ENCODE measurements at regions not wholly inside any gene's neighbourhood (a gene's known extent, or its start where the extent isn't known, plus 50 kb on each side); places are given as distances from the start of the nearest gene placed in this dataset.
"Not testable (repeated sequence)": the region's sequence is repeated elsewhere in the genome, so short reads cannot be mapped to it uniquely, and the experiment has no call there.

DNA sequence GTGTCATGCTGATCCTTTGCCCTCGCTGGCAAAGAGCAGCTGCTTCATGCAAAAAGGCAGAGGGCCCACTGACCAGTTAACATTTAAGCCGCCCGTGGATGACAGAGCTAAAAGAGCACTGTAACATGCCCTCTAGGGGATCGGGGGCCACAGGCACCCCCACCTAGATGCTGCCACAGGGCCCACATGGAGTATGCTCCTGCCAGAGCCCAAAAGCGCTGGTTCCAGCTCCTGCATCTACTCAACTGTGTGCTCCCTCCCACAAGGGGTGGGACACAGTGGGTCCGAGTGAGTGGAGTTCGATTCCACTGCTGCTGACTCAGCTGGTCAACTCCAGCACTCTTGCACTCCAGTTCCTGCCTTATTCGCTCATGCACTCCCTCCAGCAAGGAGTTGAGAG lies 199.8 kb upstream of the CNTNAP2 start:
- DNase-seq = no peak

DNA sequence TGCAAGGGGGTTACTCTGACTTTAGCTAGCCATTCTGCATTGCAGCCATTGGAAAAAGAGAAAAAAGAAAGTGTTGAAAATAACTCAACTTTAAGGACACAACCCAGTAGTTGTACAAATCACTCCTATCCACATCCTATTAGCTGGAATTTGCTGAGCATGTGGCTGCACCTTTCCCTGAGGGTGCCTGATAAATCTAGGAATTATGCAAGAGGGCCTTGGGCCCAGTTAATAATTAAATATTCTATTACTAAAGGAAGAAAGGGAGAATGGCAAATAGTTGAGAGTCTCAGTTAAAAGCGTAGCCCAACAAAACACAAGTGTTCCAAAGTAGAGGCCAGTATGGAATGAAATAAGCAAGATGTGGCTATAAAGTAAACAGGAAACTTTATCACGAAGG lies 200.9 kb upstream of the CNTNAP2 start:
- no peak for DNase-seq

DNA sequence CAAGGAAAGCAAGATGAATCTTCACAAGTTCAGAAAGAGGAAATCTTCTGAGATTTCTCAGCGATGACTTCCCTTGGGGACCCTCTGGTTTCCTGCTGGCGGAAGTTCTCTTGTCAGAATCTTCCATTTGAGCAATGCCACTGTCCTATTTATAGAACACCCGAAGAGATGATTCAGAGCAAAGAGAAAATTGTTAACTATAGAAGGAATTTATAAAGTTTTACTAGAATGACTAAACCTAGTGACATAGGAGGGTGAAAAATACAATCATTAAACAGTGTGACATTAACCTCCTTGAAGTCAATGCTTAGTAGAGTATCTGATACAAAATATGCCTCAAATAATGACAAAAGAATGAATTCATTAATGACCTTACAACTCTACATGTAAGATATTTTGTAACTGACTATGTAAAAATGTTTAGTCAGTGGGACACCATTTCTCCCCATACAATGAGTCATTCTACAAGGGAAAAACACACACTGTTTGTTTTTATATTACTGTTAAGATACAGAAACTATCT lies 206.5 kb upstream of the CNTNAP2 start:
- DNase-seq = no peak

DNA sequence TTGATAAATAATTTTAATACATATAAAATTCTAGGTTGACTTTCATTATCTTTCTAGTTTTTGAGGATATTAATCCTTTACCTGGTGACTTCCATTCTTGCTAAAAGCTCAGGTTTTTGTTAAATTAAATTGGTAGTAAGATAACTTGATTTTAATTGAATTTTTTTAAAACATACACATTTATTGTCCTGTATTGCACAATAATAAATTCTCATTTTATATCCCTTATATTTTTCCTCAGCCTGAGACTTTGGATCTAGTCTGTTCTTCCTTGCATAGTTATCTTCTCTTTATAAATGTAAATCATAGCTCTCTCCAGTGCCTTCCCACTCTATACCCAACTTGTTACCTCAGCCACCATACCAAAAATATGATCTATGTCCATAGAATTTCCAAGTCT lies 212.9 kb upstream of the CNTNAP2 start:
- no peak for DNase-seq

DNA sequence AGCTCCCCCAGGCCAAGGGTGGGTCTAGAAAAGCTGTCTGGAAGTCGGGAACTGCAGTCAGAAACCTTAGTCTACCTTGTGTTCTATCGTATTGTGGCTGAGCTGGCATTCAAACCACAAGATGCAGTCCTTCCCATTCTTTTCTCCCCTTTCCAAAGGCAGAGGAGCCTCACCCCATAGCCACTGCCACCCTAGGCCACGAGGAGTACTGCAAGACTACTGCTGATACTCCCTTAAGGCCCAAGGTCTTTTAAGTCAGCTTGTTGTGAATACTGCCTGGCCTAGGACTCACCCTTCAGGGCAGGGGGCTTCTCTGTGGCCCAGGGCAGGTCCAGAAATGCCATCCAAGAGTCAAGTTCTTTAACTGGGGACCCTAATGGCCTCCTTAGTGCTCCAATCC lies 214.5 kb upstream of the CNTNAP2 start:
- DNase-seq = no peak

DNA sequence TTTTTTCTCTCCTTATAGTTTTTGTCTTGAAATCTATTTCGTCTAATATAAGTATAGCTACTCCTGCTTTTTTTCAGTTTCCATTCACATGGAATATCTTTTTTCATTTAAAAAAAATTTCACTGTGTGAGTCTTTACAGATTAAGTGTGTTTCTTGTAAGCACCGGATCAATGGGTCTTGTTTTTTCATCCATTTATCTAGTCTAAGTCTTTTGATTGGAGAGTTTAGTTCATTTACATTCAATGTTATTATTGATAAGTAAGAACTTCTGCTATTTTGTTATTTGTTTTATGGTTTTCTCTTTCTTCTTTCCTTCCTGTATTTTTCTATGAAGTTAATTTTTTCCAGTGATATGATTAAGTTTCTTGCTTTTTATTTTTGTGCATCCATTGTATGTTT lies 216.7 kb upstream of the CNTNAP2 start:
- DNase-seq = no peak

DNA sequence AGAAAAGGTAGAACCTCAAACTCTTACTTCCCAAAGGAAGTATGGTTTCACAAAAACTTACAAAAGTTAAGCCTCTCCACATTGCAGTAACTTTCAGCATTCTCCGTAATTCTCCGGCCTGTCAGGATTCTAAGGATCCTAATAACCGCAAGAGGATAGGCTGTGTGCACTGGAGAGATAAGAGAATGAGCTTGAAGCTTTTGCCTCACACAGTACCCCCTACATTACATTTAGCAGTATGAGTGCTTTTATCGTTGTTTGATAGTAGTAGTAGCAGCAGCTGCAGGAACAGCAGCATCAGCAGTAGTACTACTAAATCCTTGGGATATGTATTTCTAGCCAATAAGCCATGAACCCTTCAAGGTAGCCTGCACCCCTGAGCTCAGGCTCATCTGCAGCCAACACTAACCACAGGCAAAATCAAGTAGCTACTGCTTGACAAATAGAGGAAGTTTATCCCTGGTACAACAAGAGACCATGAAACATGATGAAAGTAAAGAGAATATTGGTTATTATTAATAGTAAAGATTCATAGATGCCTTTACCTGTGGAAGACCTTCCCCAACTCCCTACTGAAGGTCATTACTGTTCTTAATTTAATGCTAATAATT lies 222.6 kb upstream of the CNTNAP2 start:
- no peak for DNase-seq

DNA sequence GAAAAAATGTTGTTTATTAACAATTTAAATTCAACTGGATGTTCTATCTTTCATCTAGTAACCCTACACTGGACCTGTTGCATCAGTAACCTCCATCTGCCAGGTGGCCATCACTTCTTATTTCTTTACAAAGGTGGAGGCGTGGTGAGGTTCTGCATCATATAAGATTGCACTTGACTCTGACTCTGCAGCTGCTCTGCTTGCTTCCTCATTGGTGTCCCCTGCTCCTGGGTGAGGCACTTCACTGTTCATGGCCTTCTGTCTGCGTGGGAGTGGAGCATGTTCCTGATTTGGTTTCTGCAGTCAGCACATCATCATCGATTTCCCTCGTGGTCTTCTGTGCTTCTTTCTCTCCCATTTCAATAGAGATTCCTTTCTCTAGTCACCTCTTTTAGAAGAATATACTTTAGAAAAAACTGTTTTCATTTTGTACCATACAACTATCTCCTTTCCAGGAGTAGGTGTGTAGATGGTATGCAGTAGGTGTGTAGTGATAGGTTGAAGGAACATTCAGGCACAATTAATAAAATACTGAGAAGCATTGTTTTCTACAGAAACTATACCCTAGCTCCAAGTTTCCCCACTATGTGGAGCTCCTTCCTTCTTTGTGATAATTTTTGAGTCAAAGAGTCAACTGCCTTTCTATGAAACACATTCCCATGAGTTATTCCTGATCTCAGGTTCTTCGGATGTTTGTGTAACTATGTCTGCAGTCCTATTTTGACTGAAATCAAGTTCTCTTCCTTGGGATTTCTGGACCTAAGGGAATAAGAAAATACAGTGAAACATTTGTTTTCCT lies 231.7 kb upstream of the CNTNAP2 start:
- no peak for DNase-seq

DNA sequence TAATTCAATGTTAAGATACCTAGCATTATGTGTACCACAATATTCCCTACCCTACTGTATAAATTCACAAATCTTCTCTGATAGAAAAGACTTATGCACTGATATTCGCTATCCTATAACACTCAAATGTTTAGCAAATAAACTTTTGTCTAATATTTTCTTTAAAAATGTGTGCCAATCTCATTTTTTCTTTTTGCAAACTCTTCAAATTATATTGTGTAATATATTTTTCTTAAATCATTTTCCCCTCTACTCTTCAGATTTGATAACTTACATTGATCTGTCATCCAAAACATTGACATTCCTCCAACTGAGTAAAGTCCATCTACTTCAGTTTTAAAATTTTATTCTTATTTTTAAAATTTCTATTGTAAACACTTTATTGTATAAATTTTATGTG lies 240.2 kb upstream of the CNTNAP2 start:
- no peak for DNase-seq

DNA sequence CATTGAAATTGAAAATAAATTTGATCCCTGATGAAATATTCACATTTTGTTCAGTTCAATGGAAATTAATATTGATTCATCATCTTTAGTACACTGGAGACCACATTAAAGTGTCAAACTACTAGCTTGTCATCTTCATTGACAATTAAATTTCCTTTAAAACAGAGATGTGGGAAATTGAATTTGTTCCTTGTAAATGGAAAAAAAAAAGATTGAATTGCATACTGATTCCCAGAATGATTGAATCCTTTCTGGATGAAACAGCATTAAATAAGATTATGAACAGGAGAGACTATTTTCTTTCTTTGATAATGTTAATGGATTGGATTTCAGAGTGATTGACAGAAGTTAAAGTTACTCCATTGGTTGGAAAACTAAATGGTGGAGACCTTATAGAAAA lies 241.3 kb upstream of the CNTNAP2 start:
- no peak for DNase-seq

DNA sequence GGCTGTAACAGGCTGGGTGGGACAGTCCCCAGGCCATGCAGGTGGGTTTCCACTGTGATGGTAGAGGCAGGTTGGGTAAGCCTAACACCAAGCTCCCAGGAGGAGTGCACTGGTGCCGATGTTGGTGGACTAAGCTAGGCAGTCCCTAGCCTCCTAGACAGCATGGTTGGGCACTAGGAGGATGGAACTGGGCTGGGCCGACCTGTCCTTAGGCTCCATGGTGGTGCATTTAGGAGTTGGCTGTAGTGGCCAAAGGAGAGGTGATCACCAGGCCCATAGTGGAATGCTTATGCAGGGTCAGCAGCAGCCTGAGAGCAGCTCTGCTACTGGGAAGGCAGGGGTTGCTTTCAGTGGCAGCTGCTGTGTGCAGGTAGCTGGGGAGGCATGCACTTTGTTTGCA lies 247.7 kb upstream of the CNTNAP2 start:
- DNase-seq = no peak

DNA sequence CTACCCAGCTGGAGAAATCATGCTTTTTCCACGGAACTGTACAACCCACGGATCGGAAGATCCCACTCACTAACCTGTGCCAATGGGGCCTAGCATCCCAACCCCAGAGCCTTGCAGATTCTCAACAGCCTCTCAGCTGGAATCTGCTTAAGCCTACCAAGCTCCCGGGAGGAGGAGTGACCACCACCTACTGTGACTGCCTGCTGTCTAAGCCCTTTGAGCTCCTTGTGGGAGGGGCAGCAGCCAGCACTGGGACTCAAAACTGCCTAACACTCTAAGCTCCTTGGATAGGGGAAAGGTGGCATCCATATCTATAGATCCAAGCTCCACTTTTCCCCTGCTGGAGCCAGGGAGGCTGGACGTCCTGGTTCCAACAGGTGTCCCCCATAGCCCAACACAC lies 254.4 kb upstream of the CNTNAP2 start:
- no peak for DNase-seq

DNA sequence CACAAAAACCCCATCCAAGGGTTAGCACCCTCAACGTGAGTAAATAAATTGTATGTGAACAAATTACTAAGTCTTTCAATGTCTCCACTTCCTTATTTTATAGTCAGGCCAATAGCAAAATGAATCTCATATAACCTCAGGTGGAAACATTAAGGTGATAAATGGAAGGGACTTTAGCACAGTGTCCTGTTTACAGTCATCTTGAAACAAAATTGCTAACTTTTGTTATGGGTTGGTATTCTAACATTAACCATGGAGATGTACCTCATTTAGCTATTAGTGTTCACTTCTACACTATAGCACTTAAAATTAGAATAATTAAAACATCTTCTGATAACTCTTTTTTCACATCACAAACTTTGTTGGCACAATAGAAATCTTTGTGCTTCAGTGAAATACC lies 255.8 kb upstream of the CNTNAP2 start:
- no peak for DNase-seq

DNA sequence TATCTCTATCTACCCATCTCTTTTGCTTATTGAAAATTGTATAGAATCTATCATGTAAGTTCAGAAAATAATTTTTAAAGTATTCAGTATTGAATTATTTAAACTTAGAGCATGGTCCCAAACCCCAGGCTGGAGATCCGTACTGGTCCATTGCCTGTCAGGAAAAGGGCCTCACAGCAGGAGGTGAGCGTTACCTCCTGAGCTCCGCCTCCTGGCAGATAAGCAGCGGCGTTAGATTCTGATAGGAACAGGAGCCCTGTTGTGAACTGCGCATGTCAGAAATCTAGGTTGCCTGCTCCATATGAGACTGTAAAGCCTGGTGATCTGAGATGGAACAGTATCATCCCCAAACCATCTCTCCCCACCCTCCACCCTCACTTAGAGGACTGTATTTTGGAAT lies 266.0 kb upstream of the CNTNAP2 start:
- no peak for DNase-seq

DNA sequence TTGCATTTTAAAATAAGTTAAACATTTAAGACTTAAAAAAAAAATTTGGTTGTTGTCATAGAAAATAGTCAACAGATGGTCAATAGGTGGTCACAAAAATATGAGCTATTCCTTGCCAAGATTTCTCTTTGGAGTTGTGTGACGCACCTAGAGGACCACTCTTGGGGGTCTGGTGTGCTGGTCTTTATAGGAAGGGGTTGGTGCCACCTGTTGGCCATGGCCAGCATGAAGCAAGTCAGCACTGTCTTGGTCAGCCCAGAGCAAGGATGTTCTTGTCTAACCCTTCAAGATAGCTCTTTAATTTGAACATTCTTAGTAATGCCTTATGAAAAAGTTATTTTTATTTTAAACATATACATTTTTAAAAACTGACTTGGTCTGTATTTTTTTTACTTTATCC lies 267.9 kb upstream of the CNTNAP2 start:
- no peak for DNase-seq

DNA sequence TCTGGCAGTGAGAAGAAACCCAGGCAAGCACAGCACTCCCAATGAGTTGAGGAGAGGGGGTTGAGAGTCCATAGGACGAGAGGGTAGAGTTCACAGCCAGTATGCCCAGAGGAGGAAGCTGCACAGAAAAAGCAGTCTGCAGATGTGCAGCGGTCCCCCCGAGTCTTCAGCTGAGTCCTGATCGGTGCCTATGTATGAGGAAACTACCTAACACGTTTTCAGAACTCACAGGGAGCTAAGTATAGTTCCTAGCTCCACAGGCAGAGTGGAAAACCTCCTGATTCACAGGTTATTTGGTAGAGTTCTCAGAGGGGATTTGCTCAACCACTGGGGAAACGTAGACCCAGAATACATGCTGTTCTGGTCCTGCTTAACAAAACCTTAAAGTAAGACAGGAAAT lies 271.3 kb upstream of the CNTNAP2 start:
- DNase-seq = no peak

DNA sequence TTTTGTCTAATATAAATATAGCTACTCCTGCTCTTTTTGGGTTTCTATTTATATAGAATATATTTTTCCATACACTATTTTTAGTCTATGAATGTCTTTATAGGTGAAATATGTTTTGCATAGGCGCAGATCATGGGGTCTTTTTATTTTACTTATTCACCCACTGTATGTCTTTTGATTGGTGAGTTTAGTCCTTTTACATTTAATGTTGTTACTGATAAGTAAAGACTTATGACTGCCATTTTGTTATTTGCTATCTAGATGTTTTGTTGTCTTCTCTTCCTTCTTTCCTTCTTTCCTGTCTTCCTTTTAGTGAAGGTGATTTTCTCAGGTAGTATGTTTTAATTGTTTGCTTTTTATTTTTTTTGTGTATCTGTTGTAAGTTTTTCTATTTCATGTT lies 276.8 kb upstream of the CNTNAP2 start:
- DNase-seq = no peak

DNA sequence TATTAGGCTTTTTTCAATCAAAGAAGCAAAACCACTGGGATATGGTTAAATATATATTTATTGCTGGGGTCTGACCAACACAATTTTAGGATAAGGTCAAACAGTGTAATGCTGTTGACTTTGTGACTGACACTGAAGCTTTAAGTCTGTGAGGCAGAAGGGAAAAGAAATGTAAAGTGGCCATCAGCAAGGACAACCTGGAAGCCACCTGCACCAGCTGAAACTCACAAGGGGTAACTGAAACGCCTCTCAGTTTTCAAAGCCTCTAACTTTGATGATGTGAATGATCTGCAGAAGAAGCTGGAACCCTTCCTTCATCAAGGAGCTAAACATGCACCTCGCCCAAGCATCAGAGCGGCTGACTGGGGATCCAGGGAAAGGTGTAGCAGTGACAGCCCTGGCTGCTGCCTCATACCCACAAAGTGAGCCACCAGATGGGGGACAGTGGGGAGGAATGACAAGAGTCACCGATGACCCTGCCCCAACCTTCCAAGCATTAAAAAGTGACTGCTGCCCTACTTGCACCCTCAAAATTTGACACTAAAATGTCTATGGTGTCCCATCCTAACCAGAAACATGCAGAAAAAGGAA lies 284.9 kb upstream of the CNTNAP2 start:
- DNase-seq = no peak

DNA sequence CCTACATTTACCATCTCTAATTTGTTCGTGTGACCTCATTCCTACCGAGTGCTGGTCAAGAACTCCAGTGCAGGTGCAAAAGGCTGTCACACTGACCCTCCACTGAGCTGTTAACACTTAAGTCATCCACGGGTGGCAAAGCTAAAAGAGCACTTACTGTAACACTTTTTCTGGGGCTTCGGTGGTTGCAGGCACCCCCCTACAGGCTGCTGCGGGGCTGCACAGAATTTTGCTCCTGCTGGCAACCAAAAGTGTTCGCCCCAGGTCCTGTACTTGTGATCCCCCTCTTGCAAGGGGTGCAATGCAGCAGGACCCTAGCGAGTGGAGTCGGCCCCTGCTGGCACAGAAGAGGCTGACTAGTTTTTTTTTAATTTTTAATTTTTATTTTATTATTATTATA lies 298.9 kb upstream of the CNTNAP2 start:
- DNase-seq = no peak

DNA sequence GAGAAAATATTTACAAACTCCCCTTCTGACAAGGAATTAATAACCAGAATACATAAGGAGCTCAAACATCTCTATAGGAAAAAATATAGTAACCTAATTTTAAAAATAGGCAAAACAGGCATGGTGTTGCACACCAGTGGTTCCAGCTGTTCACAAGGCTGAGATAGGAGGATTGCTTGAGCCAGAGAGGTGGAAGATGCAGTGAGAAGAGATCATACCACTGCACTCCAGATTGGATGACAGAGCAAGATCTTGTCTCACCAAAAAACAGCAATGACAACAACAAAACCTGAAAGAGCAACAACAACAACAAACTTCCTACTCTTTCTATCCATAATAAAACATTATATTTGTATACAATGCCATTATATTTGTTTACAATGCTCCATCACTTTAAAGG lies 304.4 kb upstream of the CNTNAP2 start:
- DNase-seq = no peak

DNA sequence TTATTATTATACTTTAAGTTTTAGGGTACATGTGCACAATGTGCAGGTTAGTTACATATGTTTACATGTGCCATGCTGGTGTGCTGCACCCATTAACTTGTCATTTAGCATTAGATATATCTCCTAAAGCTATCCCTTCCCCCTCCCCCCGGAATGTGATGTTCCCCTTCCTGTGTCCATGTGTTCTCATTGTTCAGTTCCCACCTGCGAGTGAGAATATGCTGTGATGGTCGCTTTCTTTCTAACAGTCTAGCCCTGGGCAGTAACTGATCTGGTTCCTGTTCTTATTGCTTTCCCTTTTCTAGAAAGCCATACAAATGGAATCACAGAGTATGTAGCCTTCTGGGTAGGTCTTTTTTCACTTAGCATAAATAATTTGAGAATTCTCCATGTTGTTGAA lies 311.1 kb upstream of the CNTNAP2 start:
- not testable (repeated sequence) for DNase-seq

DNA sequence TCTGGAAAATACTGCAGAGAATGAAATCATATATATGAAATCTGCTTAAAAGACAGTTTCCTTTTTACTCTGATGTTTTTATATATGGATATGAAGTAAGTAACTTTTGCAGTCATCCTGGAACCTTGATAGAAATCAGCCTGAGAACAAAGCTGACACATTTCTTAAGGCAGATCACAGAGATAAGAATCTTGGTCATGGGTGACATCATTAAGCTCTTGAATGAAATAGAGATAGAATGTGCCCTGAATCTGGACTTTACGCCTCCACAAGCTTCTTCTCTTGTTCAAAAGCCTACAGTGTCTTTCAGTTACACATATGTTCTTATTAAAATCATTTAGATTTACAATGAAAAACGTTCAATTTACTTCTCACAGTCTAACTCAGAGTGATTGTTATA lies 319.1 kb upstream of the CNTNAP2 start:
- no peak for DNase-seq

DNA sequence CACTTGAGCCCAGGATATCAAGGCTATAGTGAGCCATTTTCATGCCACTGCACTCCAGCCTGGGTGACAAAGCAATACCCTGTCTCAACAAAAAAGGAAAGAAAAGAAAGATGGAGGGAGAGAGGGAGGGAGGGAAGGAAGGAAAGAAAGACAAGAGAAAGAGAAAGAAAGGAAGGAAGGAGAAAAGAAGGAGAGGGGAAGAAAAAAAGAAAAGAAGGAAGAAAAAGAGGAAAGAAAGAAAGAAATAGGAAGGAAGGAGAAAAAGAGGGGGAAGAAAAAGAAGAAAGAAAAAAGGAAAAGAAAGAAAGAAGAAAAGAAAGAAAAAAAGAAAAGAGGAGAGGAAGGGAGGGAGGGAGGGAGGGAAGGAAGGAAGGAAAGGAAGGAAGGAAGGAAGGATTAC lies 321.5 kb upstream of the CNTNAP2 start:
- DNase-seq = no peak
